HFFc6 (cell line): ENCODE measurements at regions not wholly inside any gene's neighbourhood (a gene's known extent, or its start where the extent isn't known, plus 50 kb on each side); places are given as distances from the start of the nearest gene placed in this dataset.

ENCODE experiments used
- DNase-seq: peaks from one replicate; pipeline ENCODE4 v3.0.0-alpha.2; 2018
- H3K27ac Mint-ChIP-seq: 2 replicates; pipeline ENCODE4 v1.8.0; 2020; ENCODE audit warnings: mild to moderate bottlenecking, mixed read lengths
- H3K27me3 Mint-ChIP-seq: 2 replicates; pipeline ENCODE4 v1.8.0; 2021; ENCODE audit warnings: mild to moderate bottlenecking, moderate library complexity, mixed read lengths; ENCODE audit not compliant: insufficient read depth
- H3K36me3 Mint-ChIP-seq: 2 replicates; pipeline ENCODE4 v1.8.0; 2021; ENCODE audit warnings: low read depth, mixed read lengths
- H3K4me1 Mint-ChIP-seq: 2 replicates; pipeline ENCODE4 v1.8.0; 2020; ENCODE audit warnings: low read depth, mixed read lengths
- H3K4me3 Mint-ChIP-seq: 2 replicates; pipeline ENCODE4 v1.8.0; 2020; ENCODE audit warnings: mild to moderate bottlenecking, moderate library complexity, mixed read lengths
- H3K9me3 Mint-ChIP-seq: 2 replicates; pipeline ENCODE4 v1.8.0; 2020; ENCODE audit warnings: mild to moderate bottlenecking, mixed read lengths
- TF ChIP-seq, protein P1 (sequence below): fragments of 200-600 bp; sonication (generic); IDR thresholded peaks from 2 replicates; pipeline ENCODE4 v1.5.0; 2021; ENCODE audit warnings: antibody characterized with exemption, mild to moderate bottlenecking

DNA sequence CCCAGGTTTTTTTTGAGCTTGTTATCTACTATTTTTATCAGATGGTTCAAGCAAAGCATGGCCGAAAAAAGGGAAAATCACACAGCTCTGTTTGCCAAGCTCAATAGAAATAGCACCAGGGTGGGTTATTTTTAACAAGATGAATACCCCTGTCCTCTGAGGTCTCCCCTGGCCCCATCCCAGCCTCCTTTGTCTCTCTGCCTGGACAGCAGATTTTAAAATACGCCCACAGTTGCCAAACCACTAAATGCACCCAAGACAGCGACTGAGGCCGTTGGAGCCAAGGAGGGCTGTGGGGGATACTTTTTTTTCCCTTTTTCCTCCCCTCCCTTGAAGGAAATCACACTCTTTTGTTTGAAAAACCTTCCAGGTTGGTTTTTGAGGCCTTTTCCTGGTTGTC is 106.6 kb downstream of the VEGFA start:
- no peak for DNase-seq
- H3K9me3 Mint-ChIP-seq: no peaks in the 10 kb centered on the region
- TF ChIP-seq, protein P1, sequence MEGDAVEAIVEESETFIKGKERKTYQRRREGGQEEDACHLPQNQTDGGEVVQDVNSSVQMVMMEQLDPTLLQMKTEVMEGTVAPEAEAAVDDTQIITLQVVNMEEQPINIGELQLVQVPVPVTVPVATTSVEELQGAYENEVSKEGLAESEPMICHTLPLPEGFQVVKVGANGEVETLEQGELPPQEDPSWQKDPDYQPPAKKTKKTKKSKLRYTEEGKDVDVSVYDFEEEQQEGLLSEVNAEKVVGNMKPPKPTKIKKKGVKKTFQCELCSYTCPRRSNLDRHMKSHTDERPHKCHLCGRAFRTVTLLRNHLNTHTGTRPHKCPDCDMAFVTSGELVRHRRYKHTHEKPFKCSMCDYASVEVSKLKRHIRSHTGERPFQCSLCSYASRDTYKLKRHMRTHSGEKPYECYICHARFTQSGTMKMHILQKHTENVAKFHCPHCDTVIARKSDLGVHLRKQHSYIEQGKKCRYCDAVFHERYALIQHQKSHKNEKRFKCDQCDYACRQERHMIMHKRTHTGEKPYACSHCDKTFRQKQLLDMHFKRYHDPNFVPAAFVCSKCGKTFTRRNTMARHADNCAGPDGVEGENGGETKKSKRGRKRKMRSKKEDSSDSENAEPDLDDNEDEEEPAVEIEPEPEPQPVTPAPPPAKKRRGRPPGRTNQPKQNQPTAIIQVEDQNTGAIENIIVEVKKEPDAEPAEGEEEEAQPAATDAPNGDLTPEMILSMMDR: no peak

DNA sequence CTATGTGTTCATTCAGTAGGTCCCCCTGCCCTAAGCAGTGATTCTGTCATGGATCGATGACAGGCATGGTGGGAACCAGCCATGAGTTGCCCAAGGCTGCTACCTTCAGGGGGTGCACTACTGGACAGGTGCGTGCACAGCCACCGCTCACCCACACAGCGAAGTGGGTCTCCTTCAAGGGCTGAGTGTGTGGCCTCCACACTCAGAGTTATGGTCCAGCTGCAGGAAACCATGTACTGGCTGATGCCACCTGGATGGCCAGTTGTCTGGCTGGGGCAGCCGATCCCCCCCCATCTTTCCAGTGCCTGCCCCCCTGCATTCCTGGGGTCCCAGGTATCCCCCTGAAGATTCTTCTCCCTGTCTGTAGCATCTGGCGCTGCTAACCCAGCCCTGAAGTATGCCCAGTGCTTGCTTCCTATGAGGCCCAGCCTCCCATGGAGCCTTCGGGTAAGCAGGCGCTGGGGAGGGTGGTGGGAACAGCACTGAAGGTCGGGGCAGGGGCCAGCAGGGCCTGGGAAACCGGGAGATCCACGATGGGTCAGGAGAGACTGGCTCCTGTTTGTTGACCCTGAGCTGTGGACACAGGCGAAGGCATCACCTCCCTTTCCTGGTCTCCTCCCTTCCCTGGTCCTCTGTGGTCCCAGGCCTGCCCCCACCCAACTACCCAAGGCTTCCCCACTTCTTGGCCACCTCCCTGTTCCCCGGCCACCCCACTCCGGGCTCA is 106.0 kb downstream of the VEGFA start:
- no peaks in the 10 kb centered on the region for H3K36me3 Mint-ChIP-seq
- DNase-seq: no peak
- H3K9me3 Mint-ChIP-seq: no peaks in the 10 kb centered on the region
- TF ChIP-seq, protein P1: no peak
- peaks cover 9% of the 10 kb centered on the region for H3K27me3 Mint-ChIP-seq
- no peak overlapping the region for H3K27ac Mint-ChIP-seq
- no peak overlapping the region for H3K4me3 Mint-ChIP-seq
- no peaks in the 10 kb centered on the region; the same call in none of the 2 replicates for H3K4me1 Mint-ChIP-seq

More for the DNA sequence above, 106.6 kb downstream of the VEGFA start:
- no peak overlapping the region for H3K27ac Mint-ChIP-seq
- peaks cover 9% of the 10 kb centered on the region for H3K27me3 Mint-ChIP-seq
- H3K4me3 Mint-ChIP-seq: no peak overlapping the region
- H3K36me3 Mint-ChIP-seq: no peaks in the 10 kb centered on the region
- no peaks in the 10 kb centered on the region; the same call in 1 of the 2 replicates for H3K4me1 Mint-ChIP-seq

DNA sequence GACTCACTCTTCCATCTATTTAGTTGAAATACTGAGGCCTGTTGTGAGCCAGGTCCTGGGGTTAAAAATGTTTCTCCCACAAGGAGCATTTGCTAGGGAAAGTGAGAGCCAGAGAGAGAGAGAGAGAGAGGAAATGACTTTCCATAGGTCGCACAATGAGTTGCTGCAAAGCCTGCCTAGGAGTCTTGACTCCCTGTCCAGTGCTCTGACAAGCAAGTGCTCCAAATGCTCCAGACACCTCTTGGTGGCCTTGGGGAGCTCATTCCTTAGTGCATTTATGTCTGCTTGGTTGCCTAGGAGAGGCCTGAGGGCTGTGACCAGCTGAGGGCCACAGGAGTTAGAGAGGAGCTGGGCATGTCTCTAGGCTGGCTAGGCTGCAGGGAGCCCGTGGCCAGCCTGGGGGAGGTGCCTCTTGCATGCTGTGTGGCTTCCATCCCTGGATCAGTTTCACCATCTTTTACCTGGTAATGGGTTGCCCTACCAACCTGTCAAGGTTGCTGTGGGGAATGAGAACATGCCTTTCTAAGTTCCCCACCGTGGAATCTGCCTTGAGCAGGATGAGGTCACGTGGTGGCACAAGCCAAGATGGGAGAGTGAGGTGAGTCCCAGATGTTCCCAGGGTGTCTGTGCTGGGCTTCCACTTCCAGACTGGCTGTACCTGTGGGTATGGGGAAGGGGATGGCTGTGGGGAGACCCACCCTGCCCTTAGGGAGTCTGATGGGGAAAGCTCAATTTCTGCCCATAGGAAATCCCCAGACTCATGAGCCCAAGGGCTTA is 105.0 kb downstream of the VEGFA start:
- H3K36me3 Mint-ChIP-seq: no peaks in the 10 kb centered on the region
- DNase-seq: no peak
- H3K4me1 Mint-ChIP-seq: peaks cover 6% of the 10 kb centered on the region
- peaks cover 12% of the 10 kb centered on the region for H3K27me3 Mint-ChIP-seq
- H3K4me3 Mint-ChIP-seq: no peak overlapping the region
- H3K27ac Mint-ChIP-seq: no peak overlapping the region
- H3K9me3 Mint-ChIP-seq: no peaks in the 10 kb centered on the region
- TF ChIP-seq, protein P1: no peak

DNA sequence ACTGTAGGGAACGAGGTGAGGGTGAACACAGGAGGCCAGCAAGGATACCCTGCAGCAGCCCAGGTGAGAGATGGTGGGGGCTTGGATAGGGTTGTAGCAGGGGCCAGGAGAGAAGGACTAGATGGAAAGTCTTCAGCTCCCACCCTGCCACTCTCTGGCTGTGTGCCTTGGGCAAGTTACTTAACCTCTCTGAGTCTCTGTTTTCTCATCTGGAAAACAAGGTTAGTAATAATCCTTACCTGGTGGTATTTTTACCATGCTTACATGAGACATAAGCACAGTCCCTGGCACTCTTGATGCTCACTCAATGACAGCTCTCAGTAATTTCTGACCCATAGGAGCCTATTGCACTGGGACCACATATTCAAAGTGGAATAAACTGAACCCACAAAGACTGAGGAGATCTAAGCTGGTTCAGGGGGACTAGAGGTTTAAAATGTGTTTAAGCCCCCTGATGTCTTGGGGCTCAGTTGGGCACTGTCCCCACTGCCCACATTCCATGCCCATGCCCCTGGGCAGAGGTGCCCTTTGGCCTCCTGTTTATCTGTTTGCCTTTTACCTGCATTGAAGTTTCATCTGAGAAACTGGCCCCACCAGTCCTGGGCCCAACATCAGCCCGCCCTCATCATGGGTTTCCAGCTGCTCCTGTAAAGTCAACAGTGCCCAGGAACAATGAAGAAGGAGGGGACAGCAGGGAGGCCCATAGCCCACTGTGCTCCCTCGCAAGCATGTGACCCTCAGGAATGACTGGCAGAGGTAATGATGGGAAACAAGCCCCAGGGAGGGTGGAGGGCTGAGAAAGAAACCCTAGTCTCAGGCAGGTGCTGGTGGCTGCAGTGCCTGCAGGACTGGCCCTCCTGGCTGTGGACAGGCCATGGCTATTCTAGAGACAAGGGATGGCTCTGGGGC is 104.0 kb downstream of the VEGFA start:
- no peaks in the 10 kb centered on the region for H3K9me3 Mint-ChIP-seq
- H3K27me3 Mint-ChIP-seq: peaks cover 15% of the 10 kb centered on the region
- DNase-seq: no peak
- H3K36me3 Mint-ChIP-seq: no peaks in the 10 kb centered on the region
- peaks cover 6% of the 10 kb centered on the region for H3K4me1 Mint-ChIP-seq
- no peak overlapping the region for H3K4me3 Mint-ChIP-seq
- H3K27ac Mint-ChIP-seq: no peak overlapping the region
- TF ChIP-seq, protein P1: no peak

DNA sequence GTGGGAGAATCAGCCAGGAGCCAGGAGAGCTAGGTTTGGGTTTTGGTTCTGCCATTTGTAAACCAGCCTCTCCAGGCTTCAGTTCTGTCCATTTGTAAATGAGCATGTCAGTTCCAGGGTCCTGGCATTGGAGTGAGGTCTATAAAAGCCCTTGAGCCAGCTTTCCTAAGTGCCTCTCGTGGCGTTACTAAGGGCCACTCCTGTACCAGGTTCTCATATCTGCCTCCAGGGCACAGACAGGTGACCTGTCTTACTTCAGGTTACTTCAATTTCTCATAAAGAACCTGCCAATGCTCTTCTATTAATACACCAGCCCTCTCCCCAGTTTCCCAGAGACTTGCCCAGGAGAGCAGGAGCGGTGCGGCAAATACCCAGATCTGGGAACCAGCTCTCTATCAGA is 101.9 kb downstream of the VEGFA start:
- peaks cover 21% of the 10 kb centered on the region for H3K27me3 Mint-ChIP-seq

More for the DNA sequence above, 101.9 kb downstream of the VEGFA start:
- Mint-ChIP-seq H3K36me3 (no peaks in the 10 kb centered on the region), H3K9me3 (no peaks in the 10 kb centered on the region), H3K4me3 (no peak overlapping the region), H3K27ac (no peak overlapping the region), H3K4me1 (peaks cover 6% of the 10 kb centered on the region; the same call in 1 of the 2 replicates)
- TF ChIP-seq, protein P1: no peak
- no peak for DNase-seq
